ENCODE measurements at regions not wholly inside any gene's neighbourhood (a gene's known extent, or its start where the extent isn't known, plus 50 kb on each side); places are given as distances from the start of the nearest gene placed in this dataset.

DNA sequence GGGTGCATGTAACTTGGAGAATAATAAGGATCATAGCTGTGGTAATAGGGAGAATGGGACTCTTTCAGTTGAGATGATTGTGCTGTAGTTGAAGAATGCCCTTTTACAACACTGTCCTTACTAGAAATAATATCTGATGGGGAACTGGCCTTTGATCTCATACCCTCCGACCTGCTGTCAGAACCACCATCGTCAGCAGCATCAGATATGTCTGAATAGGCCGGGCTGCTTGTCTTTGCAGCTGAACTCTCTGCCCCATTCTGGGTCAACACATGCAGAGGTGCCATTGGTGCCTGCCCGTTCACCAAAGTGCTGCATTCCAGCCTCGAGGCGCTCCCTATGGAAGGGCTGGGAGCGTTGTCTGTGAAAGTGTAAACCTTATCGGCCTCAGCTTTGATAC, 99.1 kb downstream of the ZNF608 start:
- Mint-ChIP-seq H3K36me3 (peaks cover 4% of the 10 kb centered on the region), H3K4me1 (ENCODE audit: low read depth in 2 of 2) (peaks cover 20 to 24% of the 10 kb centered on the region in 2 donors), H3K4me3 (no peak overlapping the region), H3K9me3 (no peaks in the 10 kb centered on the region), H3K27ac (no peak overlapping the region), H3K27me3 (peaks cover 32 to 40% of the 10 kb centered on the region in 2 donors)
- ATAC-seq (no peak), DNase-seq (ENCODE audit: low spot score) (no peak)

GRCh38 chr5:124645396-124645795, 101.0 kb downstream of the ZNF608 start:
- no peaks in the 10 kb centered on the region for H3K9me3 Mint-ChIP-seq
- no peak overlapping the region for H3K4me3 Mint-ChIP-seq
- H3K36me3 Mint-ChIP-seq = no peaks in the 10 kb centered on the region
- ATAC-seq (no peak), DNase-seq (ENCODE audit: low spot score) (no peak)
- peaks cover 42 to 48% of the 10 kb centered on the region in 2 donors for H3K27me3 Mint-ChIP-seq
- H3K27ac Mint-ChIP-seq = no peak overlapping the region
- H3K4me1 Mint-ChIP-seq (ENCODE audit: low read depth in 2 of 2) = peaks cover 16 to 20% of the 10 kb centered on the region in 2 donors

GRCh38 chr5:124644582-124644981, 101.9 kb downstream of the ZNF608 start:
- no peaks in the 10 kb centered on the region for H3K36me3 Mint-ChIP-seq
- DNase-seq (ENCODE audit: low spot score) (no peak), ATAC-seq (no peak)
- peaks cover 47 to 55% of the 10 kb centered on the region in 2 donors for H3K27me3 Mint-ChIP-seq
- no peak overlapping the region for H3K27ac Mint-ChIP-seq
- H3K4me3 Mint-ChIP-seq = no peak overlapping the region
- H3K9me3 Mint-ChIP-seq = no peaks in the 10 kb centered on the region
- peaks cover 7 to 13% of the 10 kb centered on the region in 2 donors for H3K4me1 Mint-ChIP-seq (ENCODE audit: low read depth in 2 of 2)

DNA sequence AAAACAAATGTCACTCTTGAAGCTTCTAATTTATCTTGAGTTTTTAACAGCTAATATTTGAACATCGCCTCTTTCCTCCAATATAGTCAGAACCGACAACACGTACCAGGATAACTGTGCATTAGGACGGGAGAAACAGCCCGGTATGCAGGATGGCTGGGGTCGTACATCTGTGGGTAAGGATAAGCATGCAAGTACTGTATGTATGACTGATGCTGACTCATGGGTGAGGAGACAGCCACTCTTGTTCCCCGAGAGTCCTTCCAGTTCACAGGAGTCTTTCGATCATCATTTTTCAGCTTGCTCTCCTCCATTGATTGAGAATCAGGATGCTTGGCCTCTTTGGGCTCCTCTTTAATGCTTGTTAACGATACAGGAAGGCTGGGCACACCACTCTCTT, 102.3 kb downstream of the ZNF608 start:
- H3K36me3 Mint-ChIP-seq = no peaks in the 10 kb centered on the region
- peaks cover 51 to 59% of the 10 kb centered on the region in 2 donors for H3K27me3 Mint-ChIP-seq
- H3K9me3 Mint-ChIP-seq = no peaks in the 10 kb centered on the region
- H3K4me3 Mint-ChIP-seq = no peak overlapping the region
- H3K4me1 Mint-ChIP-seq (ENCODE audit: low read depth in 2 of 2) = peaks cover 3 to 9% of the 10 kb centered on the region in 2 donors
- ATAC-seq = no peak
- no peak overlapping the region for H3K27ac Mint-ChIP-seq
- DNase-seq (ENCODE audit: low spot score) = no peak

DNA sequence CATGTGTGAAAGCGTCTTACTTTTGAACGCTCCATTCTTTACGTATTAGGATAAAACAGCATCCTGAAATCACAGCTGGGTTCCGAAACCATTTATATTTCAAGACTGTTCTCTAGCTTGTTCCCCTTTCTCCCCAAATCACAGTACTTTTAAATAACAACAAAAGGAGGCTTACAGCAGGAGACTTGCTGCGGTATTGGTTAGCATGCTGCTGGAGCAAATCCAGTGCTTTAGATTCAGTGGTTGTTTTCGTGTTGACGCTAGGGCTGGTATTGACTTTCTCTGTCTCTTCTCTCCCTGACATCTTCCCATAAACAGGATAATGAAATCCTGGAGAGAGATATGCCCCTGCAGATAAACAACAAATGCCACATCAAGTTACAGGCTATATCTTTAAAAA, 103.1 kb downstream of the ZNF608 start:
- peaks cover 0 to 6% of the 10 kb centered on the region in 2 donors for H3K4me1 Mint-ChIP-seq (ENCODE audit: low read depth in 2 of 2)
- no peak overlapping the region for H3K27ac Mint-ChIP-seq
- ATAC-seq (no peak), DNase-seq (ENCODE audit: low spot score) (no peak)
- no peak overlapping the region for H3K4me3 Mint-ChIP-seq
- peaks cover 51 to 60% of the 10 kb centered on the region in 2 donors for H3K27me3 Mint-ChIP-seq
- no peaks in the 10 kb centered on the region for H3K9me3 Mint-ChIP-seq
- no peaks in the 10 kb centered on the region for H3K36me3 Mint-ChIP-seq

GRCh38 chr5:124642151-124642550, 104.3 kb downstream of the ZNF608 start:
- DNase-seq (ENCODE audit: low spot score) = no peak
- peaks cover 44 to 48% of the 10 kb centered on the region in 2 donors for H3K27me3 Mint-ChIP-seq
- no peak for ATAC-seq
- H3K4me1 Mint-ChIP-seq (ENCODE audit: low read depth in 2 of 2) = peaks cover 0 to 2% of the 10 kb centered on the region in 2 donors
- no peaks in the 10 kb centered on the region for H3K9me3 Mint-ChIP-seq
- H3K36me3 Mint-ChIP-seq = no peaks in the 10 kb centered on the region
- H3K4me3 Mint-ChIP-seq = no peak overlapping the region
- H3K27ac Mint-ChIP-seq = no peak overlapping the region

GRCh38 chr5:124641154-124641792, 105.2 kb downstream of the ZNF608 start:
- Mint-ChIP-seq H3K27ac (no peak overlapping the region), H3K36me3 (no peaks in the 10 kb centered on the region), H3K4me3 (no peak overlapping the region), H3K27me3 (peaks cover 38 to 44% of the 10 kb centered on the region in 2 donors), H3K9me3 (no peaks in the 10 kb centered on the region), H3K4me1 (ENCODE audit: low read depth in 2 of 2) (no peaks in the 10 kb centered on the region)
- ATAC-seq (no peak), DNase-seq (ENCODE audit: low spot score) (no peak)

DNA sequence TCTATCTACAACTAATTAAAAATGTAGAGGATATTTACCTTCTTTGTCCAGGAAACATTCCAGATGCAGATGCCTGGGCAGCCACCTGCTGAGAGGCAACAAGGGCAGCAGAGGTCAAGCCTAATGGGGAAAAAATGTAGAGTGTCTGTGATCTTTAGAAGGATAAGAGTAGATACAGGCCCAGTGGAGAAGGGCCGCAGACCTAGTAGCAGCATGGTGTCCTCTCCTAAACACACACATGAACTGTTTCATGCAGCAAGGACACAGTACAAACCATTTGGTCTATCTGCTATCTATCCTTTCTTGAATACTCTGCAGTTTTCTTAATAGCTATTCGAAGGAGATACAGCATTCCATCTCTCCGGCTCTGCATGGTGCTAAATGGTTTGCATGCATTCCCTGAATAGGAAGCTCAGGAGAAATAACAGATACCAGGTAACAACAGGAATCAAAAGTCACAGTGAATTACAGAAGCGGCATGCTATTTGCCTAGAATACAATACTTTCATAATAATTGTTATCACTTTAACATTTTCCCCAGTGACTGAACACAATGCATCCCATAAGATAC, 107.3 kb downstream of the ZNF608 start:
- DNase-seq (ENCODE audit: low spot score) (no peak), ATAC-seq (no peak)
- no peaks in the 10 kb centered on the region for H3K4me1 Mint-ChIP-seq (ENCODE audit: low read depth in 2 of 2)
- peaks cover 45 to 47% of the 10 kb centered on the region in 2 donors for H3K27me3 Mint-ChIP-seq
- no peak overlapping the region for H3K27ac Mint-ChIP-seq
- no peaks in the 10 kb centered on the region for H3K36me3 Mint-ChIP-seq
- no peak overlapping the region for H3K4me3 Mint-ChIP-seq
- no peaks in the 10 kb centered on the region for H3K9me3 Mint-ChIP-seq

- Mint-ChIP-seq H3K27me3 (peaks cover 40 to 51% of the 10 kb centered on the region in 2 donors), H3K4me1 (ENCODE audit: low read depth in 2 of 2) (no peaks in the 10 kb centered on the region)
- ATAC-seq = no peak
Observed at GRCh38 chr5:124637011-124637410, 109.4 kb downstream of the ZNF608 start.

DNA sequence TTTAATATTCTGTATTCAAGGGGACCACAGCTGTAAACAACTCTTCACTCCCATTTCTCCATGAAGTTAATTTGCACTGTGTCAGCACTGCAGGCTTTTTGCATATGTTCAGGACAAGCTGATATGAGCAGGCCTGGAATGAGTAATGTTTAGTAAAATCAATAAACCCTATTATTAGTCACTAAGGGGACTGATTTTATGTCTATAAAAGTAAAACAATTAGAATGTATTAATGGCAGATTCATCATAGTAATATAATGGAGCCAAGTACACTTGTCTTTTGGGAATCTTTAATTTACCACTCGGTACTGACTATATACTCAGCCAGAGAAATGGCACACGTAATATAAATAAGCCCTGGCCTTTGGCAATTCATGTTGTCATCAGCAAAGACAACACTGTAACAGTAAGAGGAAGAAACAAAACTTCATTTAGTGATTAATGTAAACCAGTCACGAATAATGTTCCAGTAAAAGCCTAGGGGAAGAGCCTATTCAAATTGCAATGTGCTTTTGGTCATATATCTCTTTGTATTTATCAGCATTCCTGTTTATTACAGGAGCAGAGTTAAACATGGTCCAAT, 111.6 kb downstream of the ZNF608 start:
- Mint-ChIP-seq H3K4me1 (ENCODE audit: low read depth in 2 of 2) (no peaks in the 10 kb centered on the region), H3K9me3 (peaks cover 3% of the 10 kb centered on the region), H3K27me3 (peaks cover 28 to 46% of the 10 kb centered on the region in 2 donors), H3K36me3 (no peaks in the 10 kb centered on the region), H3K4me3 (no peak overlapping the region), H3K27ac (no peak overlapping the region)
- DNase-seq (ENCODE audit: low spot score) = no peak
- no peak for ATAC-seq

More at GRCh38 chr5:124637011-124637410, 109.4 kb downstream of the ZNF608 start:
- Mint-ChIP-seq H3K9me3 (peaks cover 3% of the 10 kb centered on the region), H3K36me3 (no peaks in the 10 kb centered on the region), H3K27ac (no peak overlapping the region), H3K4me3 (no peak overlapping the region)
- no peak for DNase-seq (ENCODE audit: low spot score)

DNA sequence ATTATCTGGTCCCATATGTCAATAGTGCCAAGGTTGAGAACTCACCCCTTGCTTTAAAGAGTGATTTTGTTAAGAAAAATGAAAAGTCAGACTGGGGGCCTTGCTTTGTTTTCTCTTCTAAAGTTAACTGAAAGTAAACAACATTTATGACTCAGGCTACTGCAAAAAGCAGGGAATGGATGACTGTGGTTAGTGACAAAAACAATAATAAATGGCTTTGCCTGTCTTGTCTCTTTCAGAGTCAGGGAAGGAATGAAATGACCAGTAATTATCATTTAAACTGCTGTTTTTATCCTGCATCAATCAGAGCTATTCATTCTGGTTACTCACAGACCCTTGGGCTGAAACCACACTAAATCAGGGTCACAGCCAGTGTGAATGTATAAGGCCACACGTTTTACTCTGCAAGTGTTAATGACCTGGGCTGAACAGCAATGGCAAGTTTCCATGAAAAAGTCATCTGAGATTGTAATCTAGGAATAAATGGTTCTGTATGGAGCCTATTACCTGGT, 112.2 kb downstream of the ZNF608 start:
- Mint-ChIP-seq H3K4me3 (no peak overlapping the region), H3K4me1 (ENCODE audit: low read depth in 2 of 2) (no peaks in the 10 kb centered on the region), H3K9me3 (peaks cover 3% of the 10 kb centered on the region), H3K36me3 (no peaks in the 10 kb centered on the region), H3K27ac (no peak overlapping the region), H3K27me3 (peaks cover 25 to 41% of the 10 kb centered on the region in 2 donors)
- ATAC-seq (no peak), DNase-seq (ENCODE audit: low spot score) (no peak)

GRCh38 chr5:124633209-124633608, 113.2 kb downstream of the ZNF608 start:
- ATAC-seq (no peak), DNase-seq (ENCODE audit: low spot score) (no peak)
- Mint-ChIP-seq H3K4me3 (no peak overlapping the region), H3K27me3 (peaks cover 27 to 42% of the 10 kb centered on the region in 2 donors), H3K27ac (no peak overlapping the region), H3K4me1 (ENCODE audit: low read depth in 2 of 2) (no peaks in the 10 kb centered on the region), H3K9me3 (peaks cover 3% of the 10 kb centered on the region), H3K36me3 (no peaks in the 10 kb centered on the region)

GRCh38 chr5:124631874-124632550, 114.4 kb downstream of the ZNF608 start:
- no peaks in the 10 kb centered on the region for H3K36me3 Mint-ChIP-seq
- DNase-seq (ENCODE audit: low spot score) (no peak), ATAC-seq (no peak)
- H3K4me3 Mint-ChIP-seq = no peak overlapping the region
- peaks cover 33 to 49% of the 10 kb centered on the region in 2 donors for H3K27me3 Mint-ChIP-seq
- H3K27ac Mint-ChIP-seq = no peak overlapping the region
- H3K9me3 Mint-ChIP-seq = peaks cover 3% of the 10 kb centered on the region
- H3K4me1 Mint-ChIP-seq (ENCODE audit: low read depth in 2 of 2) = peaks cover 0 to 2% of the 10 kb centered on the region in 2 donors
